HL-60 (cell line): ENCODE measurements at regions not wholly inside any gene's neighbourhood (a gene's known extent, or its start where the extent isn't known, plus 50 kb on each side); places are given as distances from the start of the nearest gene placed in this dataset.
"Not testable (repeated sequence)": the region's sequence is repeated elsewhere in the genome, so short reads cannot be mapped to it uniquely, and the experiment has no call there.

Experiments
- DNase-seq, 2 experiments: peaks; one replicate each; pipeline ENCODE4 v3.0.0-alpha.2; 2010 to 2020; ENCODE audit warnings: low read depth in 1 of 2, low spot score in 1 of 2
- H3K27ac ChIP-seq: fragments of 250-450 bp; sonication (Bioruptor Pico); replicated peaks from 2 replicates; pipeline ENCODE4 v1.5.1; 2020; ENCODE audit warnings: mild to moderate bottlenecking, moderate library complexity
- H3K27me3 ChIP-seq: fragments of 250-450 bp; sonication (Bioruptor Pico); 2 replicates; pipeline ENCODE4 v1.5.1; 2021; ENCODE audit warnings: mild to moderate bottlenecking, moderate library complexity; ENCODE audit not compliant: insufficient read depth, poor library complexity, severe bottlenecking
- H3K4me3 ChIP-seq: replicated peaks from 2 replicates; pipeline ENCODE4 v1.5.1; 2011; ENCODE audit warnings: mild to moderate bottlenecking, control low read depth, low read length; ENCODE audit not compliant: insufficient read depth
- GABPA ChIP-seq: IDR thresholded peaks from 2 replicates; pipeline ENCODE4 v1.6.1; 2012; ENCODE audit warnings: low read depth
- POLR2AphosphoS5 ChIP-seq: IDR thresholded peaks from 2 replicates; pipeline ENCODE4 v1.6.1; 2012; ENCODE audit warnings: low read depth
- SPI1 ChIP-seq: IDR thresholded peaks from 2 replicates; pipeline ENCODE4 v1.6.1; 2012; ENCODE audit warnings: low read depth, mild to moderate bottlenecking, borderline replicate concordance
- TF ChIP-seq, protein P1 (sequence below): IDR thresholded peaks from one replicate; pipeline ENCODE4 v1.5.1; 2011; ENCODE audit warnings: low read length, control low read depth, inconsistent platforms; ENCODE audit not compliant: insufficient read depth
- TF ChIP-seq, protein P2 (sequence below): IDR thresholded peaks from 2 replicates; pipeline ENCODE4 v1.6.1; 2012; ENCODE audit warnings: low read depth; ENCODE audit not compliant: insufficient replicate concordance

DNA sequence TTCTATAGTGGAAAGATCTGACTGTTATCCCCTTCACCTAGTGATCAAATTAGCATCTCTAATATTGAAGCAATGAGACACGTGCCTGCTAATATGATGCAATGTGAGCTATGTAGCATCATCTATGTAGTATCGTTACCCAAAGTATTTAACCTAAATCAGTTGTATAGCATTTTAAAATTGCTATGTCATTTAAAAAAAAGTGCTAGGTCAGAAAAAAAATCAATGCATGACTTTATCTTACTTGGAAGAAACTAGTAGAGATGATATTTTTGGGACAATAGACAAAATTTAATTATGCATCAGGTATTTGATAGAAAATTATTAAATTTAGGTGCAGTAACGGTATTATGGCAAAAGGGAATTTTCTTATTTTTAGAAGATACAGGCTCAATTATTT is 157.3 kb downstream of the CCDC71L start:
- DNase-seq: no peak
- TF ChIP-seq GABPA (no peak), POLR2AphosphoS5 (no peak), SPI1 (no peak)
- TF ChIP-seq, protein P1, sequence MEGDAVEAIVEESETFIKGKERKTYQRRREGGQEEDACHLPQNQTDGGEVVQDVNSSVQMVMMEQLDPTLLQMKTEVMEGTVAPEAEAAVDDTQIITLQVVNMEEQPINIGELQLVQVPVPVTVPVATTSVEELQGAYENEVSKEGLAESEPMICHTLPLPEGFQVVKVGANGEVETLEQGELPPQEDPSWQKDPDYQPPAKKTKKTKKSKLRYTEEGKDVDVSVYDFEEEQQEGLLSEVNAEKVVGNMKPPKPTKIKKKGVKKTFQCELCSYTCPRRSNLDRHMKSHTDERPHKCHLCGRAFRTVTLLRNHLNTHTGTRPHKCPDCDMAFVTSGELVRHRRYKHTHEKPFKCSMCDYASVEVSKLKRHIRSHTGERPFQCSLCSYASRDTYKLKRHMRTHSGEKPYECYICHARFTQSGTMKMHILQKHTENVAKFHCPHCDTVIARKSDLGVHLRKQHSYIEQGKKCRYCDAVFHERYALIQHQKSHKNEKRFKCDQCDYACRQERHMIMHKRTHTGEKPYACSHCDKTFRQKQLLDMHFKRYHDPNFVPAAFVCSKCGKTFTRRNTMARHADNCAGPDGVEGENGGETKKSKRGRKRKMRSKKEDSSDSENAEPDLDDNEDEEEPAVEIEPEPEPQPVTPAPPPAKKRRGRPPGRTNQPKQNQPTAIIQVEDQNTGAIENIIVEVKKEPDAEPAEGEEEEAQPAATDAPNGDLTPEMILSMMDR: no peak
- TF ChIP-seq, protein P2, sequence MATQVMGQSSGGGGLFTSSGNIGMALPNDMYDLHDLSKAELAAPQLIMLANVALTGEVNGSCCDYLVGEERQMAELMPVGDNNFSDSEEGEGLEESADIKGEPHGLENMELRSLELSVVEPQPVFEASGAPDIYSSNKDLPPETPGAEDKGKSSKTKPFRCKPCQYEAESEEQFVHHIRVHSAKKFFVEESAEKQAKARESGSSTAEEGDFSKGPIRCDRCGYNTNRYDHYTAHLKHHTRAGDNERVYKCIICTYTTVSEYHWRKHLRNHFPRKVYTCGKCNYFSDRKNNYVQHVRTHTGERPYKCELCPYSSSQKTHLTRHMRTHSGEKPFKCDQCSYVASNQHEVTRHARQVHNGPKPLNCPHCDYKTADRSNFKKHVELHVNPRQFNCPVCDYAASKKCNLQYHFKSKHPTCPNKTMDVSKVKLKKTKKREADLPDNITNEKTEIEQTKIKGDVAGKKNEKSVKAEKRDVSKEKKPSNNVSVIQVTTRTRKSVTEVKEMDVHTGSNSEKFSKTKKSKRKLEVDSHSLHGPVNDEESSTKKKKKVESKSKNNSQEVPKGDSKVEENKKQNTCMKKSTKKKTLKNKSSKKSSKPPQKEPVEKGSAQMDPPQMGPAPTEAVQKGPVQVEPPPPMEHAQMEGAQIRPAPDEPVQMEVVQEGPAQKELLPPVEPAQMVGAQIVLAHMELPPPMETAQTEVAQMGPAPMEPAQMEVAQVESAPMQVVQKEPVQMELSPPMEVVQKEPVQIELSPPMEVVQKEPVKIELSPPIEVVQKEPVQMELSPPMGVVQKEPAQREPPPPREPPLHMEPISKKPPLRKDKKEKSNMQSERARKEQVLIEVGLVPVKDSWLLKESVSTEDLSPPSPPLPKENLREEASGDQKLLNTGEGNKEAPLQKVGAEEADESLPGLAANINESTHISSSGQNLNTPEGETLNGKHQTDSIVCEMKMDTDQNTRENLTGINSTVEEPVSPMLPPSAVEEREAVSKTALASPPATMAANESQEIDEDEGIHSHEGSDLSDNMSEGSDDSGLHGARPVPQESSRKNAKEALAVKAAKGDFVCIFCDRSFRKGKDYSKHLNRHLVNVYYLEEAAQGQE: no peak

DNA sequence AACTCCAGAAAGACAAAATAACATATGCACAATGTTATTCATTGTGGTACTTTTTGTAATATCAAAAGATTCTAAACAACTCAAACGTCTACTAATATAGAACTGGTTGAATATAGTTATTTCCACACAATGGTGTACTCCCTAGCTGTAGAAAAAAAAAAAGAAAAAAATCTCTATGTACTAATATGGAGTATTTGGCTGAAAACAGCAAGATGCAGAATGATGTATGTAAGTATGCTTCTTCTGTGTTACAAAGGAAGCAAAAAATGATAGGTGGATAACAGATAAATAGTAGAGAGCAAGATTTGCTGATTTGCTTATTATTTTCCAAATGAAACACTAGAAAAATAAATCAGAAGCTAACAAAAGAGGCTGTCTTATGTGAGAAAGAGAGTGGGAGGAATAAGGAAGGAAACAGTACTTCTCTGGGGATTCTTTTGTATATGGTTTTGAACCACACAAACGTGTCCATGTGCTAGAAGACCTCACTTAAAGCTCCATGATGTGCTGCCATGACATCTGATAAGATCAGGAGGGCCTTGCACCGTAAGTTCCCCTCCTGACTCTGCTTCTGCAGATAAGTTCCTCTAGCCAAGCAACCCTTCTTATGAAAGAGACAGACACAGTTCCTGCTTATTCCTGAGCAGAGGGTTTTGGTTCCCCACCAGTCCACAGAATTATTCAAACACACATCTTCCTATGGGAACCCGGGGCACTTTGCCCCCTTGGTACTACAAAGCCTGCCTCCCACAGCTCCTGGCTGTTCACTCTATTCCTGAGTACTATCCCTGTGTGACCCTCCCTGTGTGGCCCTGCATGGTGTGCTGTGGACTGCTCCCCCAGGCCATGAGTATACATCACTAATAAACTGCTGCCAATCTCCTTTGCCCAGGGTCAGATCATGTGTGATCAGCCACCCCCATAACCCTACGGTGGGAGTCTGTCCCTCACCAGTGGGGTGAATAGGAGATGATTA is 159.1 kb downstream of the CCDC71L start:
- TF ChIP-seq GABPA (no peak), SPI1 (peak; percentile 50; the same call in 1 of the 2 replicates), POLR2AphosphoS5 (no peak; the same call in 1 of the 2 replicates)
- TF ChIP-seq, protein P1: no peak
- TF ChIP-seq, protein P2: no peak
- Histone ChIP-seq H3K27me3 (no peaks in the 10 kb centered on the region), H3K27ac (peak overlapping the region; percentile 54), H3K4me3 (no peak overlapping the region)
- peak; percentile 12 to 75 for DNase-seq

More for the DNA sequence above, 157.3 kb downstream of the CCDC71L start:
- H3K27me3 ChIP-seq: no peaks in the 10 kb centered on the region
- H3K4me3 ChIP-seq: no peak overlapping the region
- H3K27ac ChIP-seq: no peak overlapping the region

DNA sequence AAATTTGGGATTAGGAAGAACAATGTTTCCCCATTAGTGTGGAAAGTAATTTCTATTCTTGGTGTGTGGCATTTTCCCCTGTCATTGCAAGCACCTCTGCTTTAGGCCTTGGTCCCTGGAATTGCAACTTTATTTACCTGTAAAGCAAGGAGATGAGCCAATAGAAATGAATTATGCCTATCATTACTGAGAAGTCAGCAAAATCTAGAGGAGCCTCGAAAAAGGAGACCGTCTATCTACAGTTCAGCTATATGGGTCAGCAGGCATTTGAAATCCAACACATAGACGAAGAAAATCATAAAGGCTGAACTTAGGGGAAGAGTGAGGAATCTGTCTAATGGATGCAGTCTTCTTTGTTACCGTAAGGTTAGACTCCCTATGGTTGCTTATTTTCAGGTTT is 161.1 kb downstream of the CCDC71L start:
- no peak overlapping the region for H3K27ac ChIP-seq
- no peak overlapping the region for H3K4me3 ChIP-seq
- TF ChIP-seq POLR2AphosphoS5 (no peak), SPI1 (no peak), GABPA (no peak)
- TF ChIP-seq, protein P1: no peak
- TF ChIP-seq, protein P2: no peak
- no peak for DNase-seq
- H3K27me3 ChIP-seq: no peaks in the 10 kb centered on the region

DNA sequence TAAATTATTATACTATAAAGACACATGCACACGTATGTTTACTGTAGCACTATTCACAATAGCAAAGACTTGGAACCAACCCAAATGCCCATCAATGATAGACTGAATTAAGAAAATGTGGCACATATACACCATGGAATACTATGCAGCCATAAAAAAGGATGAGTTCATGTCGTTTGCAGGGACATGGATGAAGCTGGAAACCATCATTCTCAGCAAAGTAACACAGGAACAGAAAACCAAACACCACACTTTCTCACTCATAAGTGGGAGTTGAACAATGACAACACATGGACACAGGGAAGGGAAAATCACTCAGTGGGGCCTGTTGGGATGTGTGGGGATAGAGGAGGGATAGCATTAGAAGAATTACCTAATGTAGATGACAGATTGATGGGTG is 163.0 kb downstream of the CCDC71L start:
- not testable (repeated sequence) for DNase-seq, H3K4me3 ChIP-seq, H3K27me3 ChIP-seq, H3K27ac ChIP-seq
